Brain pericyte (primary cell): ENCODE measurements at regions not wholly inside any gene's neighbourhood (a gene's known extent, or its start where the extent isn't known, plus 50 kb on each side); places are given as distances from the start of the nearest gene placed in this dataset.
A peak's percentile ranks its signal among the peaks of the same experiment; 100 is the strongest.
"Not testable (repeated sequence)": the region's sequence is repeated elsewhere in the genome, so short reads cannot be mapped to it uniquely, and the experiment has no call there.

Experiments
- DNase-seq: peaks from one replicate; pipeline ENCODE4 v3.0.0-alpha.2; 2012; ENCODE audit warnings: low read depth, low spot score

DNA sequence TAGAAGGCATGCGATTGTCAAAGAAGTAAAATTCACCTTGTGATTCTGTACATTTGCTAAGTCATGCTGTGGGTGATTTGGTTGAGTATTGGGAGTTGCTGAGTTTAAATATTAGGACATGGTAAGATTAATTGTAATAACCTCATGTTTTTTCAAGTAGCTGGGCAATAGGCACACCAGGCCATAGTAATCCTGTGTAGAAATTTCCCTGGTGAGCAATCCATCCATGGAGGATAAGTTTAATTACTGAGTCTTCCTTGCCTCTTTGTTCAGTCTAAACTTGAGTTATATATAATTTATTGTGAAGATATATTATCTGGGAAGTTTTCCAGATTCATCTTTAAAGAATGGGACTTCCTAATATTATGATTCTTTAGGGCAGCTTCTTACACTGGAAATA is 221.1 kb upstream of the NUDT12 start:
- DNase-seq, result no peak

DNA sequence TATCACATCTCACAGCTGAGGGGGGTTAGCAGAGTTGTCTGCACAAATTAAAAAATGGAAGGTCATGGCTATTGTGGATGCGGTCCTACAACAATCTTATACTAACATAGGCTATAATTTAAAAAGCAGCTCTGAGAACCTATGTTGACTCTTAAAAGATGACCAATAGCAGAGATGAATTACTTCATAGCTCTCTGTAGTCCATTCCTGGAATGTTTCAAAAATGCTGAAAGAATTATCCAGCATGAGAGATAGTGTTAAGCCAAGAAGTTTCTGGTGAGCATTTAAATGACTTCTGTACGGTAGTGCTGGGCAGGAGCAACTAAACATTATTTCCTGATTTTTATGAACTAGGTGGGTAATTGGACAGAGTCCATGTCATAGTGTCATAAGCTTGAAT is 218.2 kb upstream of the NUDT12 start:
- DNase-seq, result no peak

DNA sequence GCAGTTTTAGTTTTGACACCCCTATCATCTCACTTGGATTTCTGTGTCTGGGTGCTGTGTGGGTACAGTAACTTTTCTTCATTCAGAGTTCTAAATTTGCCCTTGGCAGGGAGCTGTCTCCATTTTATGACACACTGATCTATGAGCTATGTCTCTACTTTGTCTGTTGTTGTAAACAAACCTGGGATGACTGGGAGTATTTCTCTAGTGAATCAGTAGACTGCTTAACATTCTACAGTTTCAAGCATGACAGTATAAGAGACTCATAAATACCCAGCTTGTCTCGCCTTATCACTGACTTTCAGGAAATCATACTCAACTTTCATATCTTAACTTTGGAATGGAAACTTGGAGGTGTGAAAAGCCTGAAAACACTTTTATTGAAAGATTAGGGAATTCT is 212.1 kb upstream of the NUDT12 start:
- no peak for DNase-seq

- no peak for DNase-seq
Observed at GRCh38 chr5:103772248-103772647, 209.7 kb upstream of the NUDT12 start.

DNA sequence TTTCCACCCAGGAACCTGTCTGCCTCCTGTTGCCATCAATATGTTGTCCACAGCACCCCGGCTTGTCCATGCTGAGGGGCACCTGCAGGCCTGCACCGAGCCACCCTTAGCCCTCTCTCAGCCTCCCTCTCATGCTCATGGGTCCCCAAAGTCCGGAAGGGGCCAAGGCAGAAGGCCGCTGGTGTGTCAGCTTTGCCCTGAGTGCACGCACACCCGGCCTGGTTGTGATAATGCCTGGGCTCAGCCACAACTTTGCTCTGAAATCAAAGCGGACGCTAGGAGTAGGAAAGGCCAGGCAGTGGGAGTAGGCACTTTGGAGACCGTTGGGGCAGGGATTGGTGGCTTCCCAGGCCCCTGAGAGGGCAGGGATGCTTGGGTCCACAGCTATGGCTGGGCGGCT is 201.8 kb upstream of the NUDT12 start:
- DNase-seq, result no peak

DNA sequence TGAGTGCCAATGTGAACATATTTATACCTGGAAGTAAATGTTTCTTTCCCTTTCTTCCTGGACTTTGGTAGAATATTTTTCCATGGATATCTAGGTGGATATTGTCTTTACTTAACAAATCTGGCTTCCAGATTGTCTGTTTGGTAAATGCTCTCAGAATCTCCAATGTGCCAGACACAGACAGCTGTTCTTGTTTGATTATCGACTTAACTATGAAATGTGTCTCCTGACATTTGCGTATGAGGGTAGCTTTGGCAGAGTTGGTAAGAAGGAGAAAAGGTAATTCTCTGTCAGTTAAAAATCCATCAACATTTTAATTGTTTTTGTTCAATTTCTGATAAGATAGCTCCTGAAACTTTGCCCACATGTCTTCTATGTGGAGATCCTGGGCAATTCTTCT is 196.4 kb upstream of the NUDT12 start:
- DNase-seq, result no peak

DNA sequence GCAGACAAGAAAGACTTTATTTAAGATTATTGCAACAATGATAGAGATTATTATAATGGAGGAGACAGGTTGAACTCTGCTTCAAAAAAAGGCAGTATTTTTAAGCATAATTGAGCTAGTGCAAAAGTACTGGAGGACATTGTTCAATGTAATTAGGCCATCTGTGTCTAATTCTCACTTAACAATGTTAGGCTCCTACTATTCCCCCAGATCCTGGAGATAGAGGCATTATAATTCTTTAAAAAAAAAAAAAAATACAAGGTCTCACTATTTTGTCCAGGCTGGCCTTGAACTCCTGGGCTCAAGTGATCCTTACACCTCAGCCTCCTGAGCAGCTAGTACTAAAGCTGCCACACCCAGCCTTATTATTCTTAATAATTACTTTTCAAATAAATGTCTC is 193.4 kb upstream of the NUDT12 start:
- DNase-seq, result no peak

DNA sequence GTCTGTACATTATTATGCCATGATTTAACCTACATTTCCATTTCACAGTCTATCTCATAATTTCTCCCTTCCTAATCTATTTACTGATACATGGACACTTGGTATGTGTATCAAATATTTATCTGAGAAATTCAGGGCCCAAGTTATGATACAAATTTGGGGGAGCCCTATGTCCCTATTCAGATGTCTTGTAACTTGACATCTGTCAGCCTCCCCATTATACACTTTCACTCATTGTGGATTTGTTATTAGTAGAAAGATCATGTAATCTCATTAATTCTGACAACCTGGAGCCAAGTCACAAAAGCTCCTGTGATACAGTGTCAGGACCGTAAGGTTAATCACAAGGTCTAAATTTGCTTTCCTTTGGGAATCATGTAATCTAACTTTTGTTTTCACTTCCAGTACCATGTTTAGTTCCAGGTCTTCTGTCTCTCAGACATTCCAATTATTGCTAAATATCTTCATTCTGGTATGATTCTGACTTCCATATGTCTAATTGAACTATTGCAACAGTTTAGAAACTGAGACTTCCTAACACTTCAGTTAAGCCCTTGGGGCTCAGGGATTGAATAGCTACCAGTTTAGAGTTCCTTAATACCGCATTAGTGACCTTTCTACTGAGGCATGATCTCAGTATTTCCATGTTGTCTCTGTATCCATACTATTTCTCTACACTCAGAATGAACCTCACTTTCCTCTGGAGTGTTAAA is 182.9 kb upstream of the NUDT12 start:
- DNase-seq, result no peak

- DNase-seq, result peak; percentile 29
Observed at GRCh38 chr5:103744159-103744558, 181.6 kb upstream of the NUDT12 start.

GRCh38 chr5:103743421-103743820 is 180.8 kb upstream of the NUDT12 start:
- DNase-seq, result no peak

DNA sequence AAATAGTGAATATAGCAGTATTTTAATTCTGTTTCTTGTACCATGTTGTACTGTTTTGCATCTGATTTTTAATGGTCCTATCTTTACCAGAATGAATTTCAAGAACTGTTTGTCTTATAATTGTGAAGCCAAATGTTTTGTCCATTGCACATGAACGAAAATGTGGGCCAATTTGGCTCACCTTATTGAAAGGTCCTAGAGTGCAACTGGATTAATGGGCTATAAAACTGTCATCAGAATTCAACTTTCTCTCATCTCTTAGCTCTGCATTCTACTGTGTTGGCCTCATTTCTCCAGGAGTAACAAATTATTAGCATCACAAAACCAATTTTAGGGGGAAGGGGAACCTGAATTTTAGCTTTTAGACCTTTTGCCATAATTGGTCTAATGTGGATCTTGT is 179.4 kb upstream of the NUDT12 start:
- DNase-seq, result no peak

DNA sequence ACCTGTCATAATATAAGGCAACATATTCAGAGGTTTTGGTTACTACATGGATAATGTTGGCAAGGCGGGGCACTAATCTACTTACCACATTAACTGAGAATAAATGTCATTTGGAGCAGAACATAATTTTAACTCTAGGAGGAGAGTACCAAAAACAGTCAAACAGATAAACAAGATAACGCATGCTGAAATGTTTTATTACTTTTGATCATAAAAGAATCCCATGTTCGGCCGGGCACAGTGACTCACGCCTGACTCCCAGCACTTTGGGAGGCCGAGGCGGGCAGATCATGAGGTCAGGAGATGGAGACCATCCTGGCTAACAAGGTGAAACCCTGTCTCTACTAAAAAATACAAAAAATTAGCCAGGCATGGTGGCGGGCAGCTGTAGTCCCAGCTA is 173.8 kb upstream of the NUDT12 start:
- DNase-seq, result not testable (repeated sequence)

DNA sequence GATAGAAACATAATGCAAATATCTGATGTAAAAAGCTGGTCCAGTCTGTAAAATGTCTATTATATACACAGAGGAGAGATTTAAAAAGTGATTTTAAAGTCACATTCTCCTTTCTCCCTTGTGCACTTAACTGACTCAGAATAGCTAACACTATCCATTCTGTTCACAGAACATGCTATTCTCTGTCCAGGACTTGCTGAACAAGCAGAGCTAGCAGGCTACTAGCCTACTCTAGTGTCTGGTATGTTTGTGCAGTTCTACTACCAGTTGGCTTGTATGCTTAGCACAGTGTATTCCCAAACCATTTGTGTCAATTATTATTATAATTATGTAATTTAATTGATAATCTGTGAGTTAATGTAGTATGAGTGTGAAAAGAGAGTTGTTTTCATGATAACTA is 161.7 kb upstream of the NUDT12 start:
- DNase-seq, result no peak

- DNase-seq, result no peak
Observed at GRCh38 chr5:103721183-103721582, 158.6 kb upstream of the NUDT12 start.

DNA sequence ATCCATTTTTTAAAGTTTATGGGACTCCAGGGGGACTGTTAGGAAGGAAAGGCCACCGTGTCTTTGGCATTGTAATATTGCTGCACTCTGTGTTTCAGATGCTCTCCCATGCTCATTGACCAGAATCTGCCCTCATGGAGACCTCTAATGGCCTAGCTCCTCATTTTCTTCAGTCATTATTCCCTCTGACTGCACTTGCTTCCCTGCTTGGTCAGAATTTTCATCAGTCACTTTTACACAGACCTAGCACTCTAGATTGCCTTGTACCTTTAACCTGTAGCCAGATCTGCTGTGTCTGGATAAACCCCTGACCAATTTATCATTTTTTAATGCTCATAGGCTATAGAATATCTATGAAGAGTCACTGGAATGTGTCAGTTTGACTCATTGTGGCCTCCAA is 155.5 kb upstream of the NUDT12 start:
- DNase-seq, result no peak

GRCh38 chr5:103708601-103709000 is 146.0 kb upstream of the NUDT12 start:
- DNase-seq, result no peak

DNA sequence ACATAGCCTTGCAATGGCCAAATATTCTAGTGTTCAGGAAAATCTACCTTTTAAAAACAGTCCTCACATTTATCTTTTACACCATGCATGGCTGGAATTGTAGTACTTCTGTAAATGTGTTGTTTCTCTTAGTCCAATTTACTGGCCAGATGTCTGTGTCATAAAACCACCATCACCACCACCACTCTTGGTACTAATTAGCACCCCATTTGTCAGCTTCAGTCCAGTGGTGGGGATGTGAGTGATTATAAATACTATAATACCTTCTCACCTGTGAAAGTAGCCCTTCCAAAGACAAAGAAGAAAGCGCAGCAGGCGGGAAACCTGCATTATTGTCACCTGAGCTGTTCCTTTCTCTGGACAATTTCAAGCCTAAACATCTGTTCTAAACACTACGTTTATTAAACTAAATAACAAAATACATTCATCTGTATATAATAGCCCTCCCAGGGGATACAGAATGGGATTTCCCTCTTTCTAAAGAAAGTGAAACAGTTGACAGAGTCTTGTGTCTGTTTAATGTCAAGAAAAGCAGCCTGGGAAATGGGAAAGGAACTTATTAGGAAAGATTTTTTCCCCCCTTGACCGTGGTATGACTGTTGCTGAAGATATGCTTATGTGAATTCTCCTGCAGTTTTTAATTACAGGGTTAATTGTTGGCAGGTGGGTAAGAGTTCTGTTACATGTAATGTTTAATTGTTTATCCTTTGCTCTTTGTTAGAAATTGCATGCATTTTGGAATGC is 144.5 kb upstream of the NUDT12 start:
- no peak for DNase-seq

DNA sequence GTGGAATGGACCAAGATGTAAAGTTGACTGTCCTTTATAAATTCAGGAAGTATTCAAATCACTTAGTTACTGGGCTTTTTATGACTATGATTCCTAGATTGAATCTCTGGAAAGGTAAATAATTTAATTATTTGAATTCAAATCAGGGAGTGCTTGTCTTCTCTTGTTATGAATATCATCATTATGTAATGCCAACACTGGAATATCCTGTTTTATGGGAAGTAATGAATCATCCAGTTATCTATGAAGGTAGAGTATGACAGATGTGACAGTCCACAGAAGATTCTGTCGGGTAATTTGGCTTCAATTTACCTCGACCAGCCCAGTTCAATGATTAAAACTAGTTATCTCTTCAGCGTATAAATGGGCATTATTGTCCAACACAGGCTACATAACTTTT is 141.0 kb upstream of the NUDT12 start:
- DNase-seq, result no peak

- DNase-seq, result no peak
Observed at GRCh38 chr5:103693517-103693916, 130.9 kb upstream of the NUDT12 start.

GRCh38 chr5:103690676-103691075 is 128.1 kb upstream of the NUDT12 start:
- no peak for DNase-seq

- no peak for DNase-seq
Observed at GRCh38 chr5:103679873-103680272, 117.3 kb upstream of the NUDT12 start.

DNA sequence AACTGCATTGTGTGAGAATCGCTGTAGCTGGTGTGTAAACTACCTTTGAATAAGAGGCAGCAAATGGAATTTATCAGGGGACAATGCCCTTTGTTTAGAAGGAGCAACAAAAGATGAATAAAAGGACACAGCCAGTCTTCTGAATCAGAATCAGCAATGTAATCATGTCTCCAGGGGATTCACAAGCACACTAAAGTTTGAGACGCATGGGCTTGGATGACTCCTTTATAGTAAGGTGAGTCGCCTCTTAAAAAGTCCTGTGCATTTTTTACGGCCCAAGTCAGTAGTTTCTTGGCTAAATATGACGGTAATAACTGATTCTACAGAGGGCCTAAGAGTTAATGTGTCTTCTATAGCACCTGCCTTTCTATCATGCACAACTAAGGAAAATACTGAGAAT is 113.6 kb upstream of the NUDT12 start:
- DNase-seq, result not testable (repeated sequence)

GRCh38 chr5:103674739-103675138 is 112.2 kb upstream of the NUDT12 start:
- DNase-seq, result no peak
